ENCODE measurements at regions not wholly inside any gene's neighbourhood (a gene's known extent, or its start where the extent isn't known, plus 50 kb on each side); places are given as distances from the start of the nearest gene placed in this dataset.

DNA sequence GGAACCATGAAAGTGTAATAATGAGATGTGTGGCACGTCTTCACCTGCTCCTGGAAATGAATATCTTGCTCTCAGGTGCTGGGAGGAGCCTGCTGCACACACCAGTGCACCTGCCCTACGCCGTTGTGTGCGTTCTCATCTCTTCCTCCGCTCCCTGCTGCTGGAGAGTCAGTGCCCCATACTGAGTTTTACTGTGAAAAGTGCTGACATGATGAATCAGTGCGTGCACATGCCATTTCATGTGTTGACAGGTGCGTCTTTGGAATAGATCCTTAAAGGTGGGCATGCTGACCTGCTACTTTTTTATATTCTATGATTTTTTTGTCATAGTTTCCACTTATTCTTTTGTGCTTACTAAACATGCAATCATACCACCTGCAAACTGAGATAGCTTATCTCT is 1015.8 kb downstream of the BRD1 start:
- ATAC-seq (no peak), DNase-seq (ENCODE audit: missing footprints) (no peak)
- intact Hi-C loops (cut with DNase I): no loop called here

DNA sequence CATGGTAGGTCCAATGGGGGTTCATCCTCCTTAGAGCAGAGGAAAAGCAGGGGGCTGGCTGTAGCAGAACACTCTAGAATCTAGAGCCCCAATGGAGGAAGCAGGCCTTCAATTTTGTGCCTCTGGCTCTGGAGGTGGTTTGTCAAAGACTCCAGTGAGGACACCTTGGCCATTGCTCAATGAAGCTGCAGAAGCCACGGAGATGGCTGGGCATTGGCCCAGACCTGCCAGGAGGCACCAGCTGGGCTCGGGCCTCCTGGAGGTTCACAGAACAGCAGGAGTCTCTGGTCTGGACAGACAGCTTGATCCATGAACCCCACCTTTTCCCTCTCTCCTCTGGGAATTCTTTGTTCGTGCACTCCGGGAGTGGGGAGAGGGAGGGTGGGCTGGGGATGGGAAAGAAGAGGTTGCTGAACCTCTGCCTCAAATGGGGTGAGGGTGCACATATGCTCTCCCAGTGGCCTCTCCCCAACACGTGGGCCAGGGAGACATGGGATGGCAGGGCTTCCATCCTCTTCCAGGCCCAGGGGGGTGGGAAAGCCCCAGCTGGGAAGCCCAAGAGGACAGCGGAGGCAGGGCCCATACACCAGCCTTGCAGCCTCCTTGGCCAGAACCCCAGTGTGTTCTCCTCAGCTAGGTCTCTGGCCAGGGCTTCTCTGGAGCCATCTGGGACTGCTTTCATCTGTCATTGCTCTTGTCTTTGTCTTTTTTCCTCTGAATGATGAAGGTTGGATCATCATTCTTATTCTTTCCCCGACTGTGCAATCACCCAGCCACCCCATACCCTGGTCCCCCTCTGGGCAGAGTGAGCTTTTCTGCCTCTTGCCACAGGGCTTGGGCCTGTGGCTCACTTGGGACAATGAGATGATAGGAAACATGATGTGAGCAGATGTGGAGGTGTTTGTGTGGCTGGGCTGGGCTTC is 1019.4 kb downstream of the BRD1 start:
- DNase-seq (ENCODE audit: missing footprints): no peak
- intact Hi-C loops (cut with DNase I): no loop called here
- no peak for ATAC-seq

DNA sequence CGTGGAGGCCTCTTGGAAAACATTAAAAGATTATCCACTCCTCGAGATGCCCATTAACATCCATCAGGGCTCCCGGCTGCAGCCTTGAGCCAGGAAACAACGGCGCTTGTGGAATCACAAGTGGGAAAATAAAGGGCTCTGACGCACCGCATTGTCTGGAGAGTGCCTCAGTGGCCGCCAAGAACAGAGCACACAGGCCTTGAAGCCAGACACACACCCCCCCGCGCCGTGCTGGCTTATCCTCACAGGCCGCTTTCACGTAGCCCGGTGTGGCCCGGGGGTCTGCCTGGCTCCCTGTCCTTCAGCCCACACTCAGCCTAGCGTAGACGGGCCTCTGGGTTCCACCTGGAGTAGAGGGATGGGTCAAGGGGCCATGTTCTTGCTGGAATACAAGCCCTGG is 1020.5 kb downstream of the BRD1 start:
- DNase-seq (ENCODE audit: missing footprints) (no peak), ATAC-seq (no peak)
- intact Hi-C loops (cut with DNase I): no loop called here

DNA sequence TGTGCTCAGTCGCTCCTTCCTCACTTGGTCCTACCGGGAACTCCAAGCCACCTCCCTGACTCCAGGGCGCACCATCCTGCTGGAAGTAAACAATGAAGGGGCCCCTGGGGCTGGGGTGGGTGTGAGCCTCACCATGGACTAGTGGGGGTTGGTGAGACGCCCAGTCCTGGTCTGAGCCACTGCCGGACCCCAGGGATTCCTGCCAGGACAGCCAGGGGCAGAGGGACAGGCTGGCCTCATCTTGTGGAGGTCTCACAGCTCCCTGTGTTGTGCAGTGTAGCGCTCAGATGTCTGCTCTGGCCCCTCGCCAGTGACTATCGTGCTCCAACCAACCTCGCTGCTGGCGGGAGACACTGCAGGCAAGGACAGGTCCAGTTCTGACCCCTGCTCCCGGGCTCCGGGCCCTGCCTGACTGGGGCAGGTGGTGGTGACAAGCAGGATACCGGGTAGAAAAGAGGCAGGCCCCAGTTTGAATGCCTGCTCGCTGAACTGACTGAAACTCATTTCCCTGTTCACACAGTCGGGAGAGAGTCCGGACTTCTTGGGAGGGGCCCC is 1021.4 kb downstream of the BRD1 start:
- ATAC-seq (no peak), DNase-seq (ENCODE audit: missing footprints) (no peak)
- intact Hi-C loops (cut with DNase I): no loop called here

DNA sequence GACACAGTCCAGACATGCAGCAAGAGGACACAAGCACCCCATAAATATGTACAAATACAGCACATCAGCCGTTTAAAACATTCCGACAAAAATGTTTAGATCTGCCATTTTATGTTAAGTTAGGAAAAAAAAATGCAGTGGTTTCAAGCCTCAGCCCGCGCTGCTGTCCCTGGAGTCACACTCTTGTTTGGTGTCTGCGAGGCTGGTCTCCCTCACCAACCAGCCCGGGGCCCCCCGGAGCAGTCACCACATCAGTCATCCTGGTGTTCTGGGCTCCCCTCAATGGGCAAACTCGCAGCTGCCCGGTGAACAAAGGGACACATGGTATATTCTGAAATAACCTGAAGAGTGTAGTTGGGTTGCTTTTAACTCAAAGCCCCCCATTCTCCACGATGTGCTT is 1022.2 kb downstream of the BRD1 start:
- no peak for ATAC-seq
- DNase-seq (ENCODE audit: missing footprints): no peak
- intact Hi-C loops (cut with DNase I): no loop called here

DNA sequence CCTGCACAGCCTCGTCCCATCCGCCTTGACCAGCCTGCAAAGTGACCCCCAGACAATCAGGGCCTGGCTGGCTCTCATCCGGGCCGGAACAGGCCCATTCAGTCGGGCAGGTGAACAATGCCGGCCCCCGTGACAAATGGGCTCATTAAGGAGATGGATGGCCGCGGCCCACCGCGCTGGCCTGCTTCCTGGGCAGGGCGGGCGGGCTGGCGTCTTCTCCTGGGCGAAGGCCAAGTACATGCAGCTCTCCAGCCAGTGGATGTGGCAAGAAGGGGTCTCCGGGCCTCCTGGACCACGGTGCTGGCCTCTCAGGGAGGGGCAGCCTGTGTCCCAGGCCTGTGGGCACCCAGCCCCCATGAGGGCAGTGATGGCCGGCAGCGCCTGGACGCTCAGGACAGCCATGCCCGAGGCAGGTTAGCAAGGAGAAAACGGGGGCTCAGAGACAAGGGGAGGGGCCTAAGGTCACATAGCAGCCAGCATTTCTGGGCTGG is 1022.8 kb downstream of the BRD1 start:
- intact Hi-C loops (cut with DNase I): no loop called here
- DNase-seq (ENCODE audit: missing footprints) (no peak), ATAC-seq (no peak)

DNA sequence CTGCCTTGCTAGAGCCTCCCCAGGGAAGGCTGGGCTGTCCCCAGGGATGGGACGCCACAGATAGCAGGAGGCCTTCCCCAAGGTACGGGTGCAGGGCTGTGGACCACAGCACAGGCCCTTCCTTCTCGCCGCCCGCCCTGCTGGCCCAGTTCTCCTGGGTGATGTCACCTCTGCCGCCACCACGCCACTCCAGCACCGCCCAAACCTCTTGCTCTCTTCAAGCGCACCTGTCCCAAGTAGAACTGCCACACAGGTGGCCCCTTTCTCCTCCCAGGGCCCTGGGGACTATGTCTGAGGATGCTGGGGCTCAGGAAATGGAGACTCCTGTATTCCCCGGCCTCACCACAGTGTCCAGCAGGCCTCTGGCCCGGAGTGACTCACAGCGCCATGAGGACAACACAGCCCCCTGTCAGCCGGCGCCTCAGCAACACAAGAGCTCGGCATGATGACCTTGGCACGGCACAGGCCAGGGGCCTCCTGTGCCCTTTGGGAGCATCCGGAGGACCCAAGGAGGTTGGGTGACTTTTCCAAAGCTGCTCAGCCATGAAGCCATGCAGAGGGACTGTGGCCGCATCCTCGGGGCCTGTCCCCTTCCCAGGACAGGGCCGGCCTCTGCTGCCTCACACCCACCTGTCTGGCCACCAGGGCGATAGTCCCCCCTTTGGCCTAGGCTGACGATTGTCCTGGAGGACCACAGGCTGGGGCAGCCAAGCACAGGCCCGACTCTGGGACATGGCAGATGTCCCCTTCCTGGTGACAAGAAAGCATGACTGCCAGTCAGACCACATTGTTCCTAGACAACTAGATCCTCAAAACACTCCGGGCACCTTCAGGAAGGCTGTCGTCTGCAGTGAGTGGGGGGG is 1023.5 kb downstream of the BRD1 start:
- intact Hi-C loops (cut with DNase I): no loop called here
- DNase-seq (ENCODE audit: missing footprints) (no peak), ATAC-seq (no peak)

DNA sequence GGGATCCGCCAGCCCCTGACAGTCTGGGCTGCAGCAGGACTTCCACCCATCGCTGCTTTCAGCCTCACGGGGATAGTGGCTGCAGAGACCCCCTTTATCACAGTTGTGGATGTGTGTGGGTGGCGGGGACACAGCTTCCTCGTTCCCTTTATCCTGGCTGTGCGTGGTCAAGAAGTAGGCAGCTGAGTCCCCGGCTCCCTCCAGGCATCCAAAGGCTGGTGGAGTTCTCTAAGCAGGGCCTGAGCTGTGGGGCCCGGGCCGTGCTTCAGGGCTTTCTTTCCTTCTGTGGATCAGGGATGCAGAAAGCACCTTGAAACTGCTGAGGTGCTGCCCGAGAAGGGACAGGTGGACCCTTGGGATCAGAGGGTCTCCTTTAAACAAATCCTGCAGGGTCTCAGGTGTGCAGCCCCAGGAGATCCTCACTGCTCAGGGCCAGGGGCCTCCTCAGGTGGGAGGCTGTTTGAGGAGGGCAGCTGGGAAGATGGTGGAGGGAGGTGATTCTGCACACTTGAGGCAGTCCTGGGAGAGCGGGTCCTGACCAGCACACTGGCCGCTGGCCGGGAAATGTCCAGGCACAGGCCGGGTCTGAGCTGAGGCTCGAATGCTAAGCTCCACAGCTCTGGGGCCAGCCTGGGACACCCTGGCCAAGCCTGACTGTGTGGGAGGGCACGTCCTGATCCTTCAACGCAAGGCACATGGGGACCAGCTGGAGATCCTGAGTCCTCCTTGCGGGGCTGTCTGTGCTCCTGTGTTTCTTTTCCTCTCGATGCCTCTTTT is 1024.3 kb downstream of the BRD1 start:
- DNase-seq (ENCODE audit: missing footprints) (peak; percentile 54), ATAC-seq (no peak)
- intact Hi-C loops (cut with DNase I): no loop called here

DNA sequence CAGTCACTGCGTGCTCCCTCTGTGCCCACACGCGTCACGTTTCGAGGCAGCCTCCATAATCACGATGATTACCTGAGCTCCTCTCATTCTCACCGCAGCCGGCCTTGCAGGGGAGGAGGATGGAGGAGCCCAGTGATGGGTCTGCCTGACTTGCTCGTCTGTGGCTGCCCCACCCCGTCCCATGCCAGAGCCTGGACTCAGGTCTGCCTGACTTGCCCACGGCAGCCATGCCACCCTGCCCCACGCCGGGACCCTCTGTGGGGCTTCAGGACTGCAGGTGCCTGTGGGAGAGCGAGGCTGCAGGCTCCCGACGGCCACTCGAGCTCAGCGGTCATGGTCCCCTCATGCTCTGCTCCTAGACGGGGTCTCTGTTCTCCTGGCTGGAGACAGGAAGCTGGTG is 1025.1 kb downstream of the BRD1 start:
- ATAC-seq: no peak
- DNase-seq (ENCODE audit: missing footprints): peak; percentile 32
- intact Hi-C loops (cut with DNase I): no loop called here

DNA sequence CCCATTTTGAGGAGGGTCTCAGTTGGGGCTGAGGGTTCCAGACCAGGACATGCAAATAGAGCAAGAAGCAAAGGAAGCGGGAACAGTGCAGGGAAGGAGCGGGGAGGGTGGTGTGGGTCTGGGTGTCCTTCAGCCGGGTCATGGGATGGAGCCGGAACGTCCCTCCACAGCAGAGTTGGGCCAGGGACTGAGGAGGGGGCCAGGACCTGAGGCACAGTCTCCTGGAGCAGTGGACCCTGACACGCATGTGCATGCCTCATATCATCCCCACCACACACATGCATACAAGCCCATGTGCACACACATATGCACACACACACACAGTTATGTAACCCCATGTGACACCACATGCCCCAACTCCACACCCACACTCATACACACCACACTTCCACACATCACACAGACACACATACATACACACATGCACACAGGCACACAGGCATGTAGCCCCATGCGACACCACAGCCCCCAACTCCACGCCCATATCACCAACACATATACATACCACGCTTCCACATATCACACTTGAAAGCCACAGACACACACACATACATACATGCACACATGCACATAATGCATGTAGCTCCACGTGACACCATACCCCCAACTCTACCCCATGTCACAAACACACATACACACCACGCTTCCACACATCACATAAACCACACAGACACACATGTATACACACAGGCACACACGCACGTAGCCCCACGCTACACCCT is 1026.6 kb downstream of the BRD1 start:
- DNase-seq (ENCODE audit: missing footprints): peak; percentile 33
- no peak for ATAC-seq
- intact Hi-C loops (cut with DNase I): no loop called here

DNA sequence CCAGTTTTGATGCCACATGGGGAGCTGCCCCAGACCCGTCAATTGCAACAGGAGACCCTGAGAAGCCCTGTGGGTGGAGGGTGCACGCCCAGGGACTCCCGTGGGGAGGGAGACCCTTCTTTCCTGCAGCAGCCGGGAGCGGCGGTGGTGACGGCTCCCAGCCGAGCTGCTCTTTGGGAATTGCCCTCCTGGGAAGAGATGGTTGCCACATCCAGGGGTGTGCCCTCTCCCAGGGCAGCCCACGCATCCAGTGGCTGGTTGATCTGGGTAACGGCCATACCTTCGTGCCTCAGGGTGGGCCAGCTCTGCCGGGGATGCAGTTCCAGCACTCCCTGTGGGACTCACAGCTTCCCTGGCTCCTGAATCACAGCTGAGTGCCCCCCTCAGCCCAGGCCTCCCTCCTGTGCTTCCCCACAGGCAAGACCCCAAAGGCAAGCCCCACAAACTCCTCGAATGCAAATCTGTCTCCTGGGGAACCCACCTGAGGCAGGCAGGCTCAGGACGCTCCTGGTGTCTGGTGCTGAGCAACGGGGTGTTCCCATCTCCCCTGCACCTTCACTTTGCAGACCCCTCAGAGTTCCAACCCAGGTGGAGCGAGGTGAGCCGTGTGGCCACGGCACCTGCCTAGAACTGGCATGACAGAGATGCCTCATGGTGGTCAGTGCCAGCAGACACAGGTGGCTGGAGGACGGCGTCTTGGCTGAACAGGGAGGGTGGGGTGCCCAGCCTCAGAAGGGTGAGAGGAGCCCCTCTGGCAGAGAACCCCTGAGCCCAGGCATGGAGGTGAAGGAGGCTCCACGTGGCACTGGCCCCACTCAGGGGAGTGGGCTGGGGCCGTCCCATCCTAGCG is 1027.4 kb downstream of the BRD1 start:
- no peak for ATAC-seq
- peak; percentile 30 for DNase-seq (ENCODE audit: missing footprints)
- intact Hi-C loops (cut with DNase I): no loop called here

DNA sequence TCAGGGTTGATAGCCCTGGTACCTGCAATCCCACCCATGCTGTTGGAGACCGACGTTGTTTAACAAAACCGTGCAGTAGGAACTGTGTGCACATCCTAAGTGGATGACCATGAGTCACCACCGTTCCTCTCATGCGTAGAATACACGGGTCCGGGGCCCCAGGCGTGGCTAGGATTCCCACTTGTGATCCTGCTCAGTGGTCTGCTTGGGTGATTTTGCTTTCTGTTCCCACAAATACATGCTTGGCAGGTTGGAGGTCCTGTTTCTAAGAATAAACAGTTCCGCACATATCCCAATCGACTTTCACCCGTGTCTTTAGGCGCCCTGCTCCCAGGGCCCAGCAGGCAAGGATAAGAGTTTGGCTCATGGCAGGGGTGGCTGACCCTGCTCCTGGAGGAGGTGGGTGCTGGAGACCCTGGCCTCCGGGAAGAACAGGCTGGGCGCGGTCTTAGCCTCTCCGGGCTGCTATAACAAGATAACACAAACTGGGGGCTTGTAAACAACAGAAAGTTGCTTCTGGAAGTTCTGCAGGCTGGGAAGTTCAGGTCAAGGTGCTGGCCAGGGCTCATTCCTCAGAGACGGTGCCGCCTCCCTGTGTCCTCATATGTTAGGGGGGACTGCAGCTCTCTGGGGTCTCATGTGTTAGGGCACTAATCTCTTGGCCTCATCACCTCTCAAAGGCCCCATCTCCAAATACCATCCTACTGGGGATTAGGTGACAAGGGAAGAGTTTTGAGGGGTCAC is 1028.3 kb downstream of the BRD1 start:
- ATAC-seq (no peak), DNase-seq (ENCODE audit: missing footprints) (peak; percentile 26)
- intact Hi-C loops (cut with DNase I): no loop called here

DNA sequence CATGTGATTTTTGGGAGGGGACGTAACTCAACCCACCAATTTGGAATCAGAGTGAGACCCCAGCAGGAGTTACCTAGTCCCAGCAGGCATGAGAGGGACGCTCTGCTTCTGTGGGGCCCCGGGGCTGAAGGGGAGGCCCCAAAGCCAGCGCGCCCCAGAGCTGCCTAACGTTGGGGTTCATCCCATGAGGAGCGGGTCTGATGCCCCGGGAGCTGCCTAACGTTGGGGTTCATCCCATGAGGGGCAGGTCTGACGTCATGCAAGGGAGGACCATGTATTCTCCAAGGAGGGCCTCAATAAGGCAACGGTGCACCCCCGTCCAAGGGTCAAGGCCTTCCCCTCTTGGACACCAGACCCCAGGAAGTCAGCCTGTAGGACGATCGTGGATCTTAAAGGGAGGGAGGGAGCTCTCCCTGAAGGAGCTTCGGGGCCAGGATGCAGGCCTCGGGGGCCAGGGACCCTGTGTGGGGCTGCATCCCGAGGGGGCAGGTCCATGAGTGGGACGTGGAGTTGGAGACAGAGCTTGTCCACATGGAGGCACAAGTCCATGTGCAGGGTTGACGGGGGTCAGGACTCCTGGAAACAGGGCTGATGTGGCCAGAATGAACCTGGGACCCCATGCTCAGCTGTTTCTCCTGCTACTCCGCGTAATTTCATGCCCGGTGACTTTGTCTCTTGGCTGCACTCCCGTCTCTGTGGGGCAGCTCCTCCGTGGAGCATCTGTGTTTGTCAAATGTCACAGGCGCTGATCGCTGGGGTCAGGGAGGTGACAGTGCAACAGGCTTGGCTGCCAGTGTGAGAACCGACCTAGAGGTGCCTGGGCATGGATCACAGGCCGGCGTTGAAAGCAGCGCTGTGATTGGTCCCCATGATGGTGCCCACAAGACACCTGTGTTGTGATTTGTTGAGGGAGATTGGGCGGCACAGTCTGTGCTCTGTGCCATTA is 1029.1 kb downstream of the BRD1 start:
- DNase-seq (ENCODE audit: missing footprints) (peak; percentile 31), ATAC-seq (no peak)
- intact Hi-C loops (cut with DNase I): no loop called here

DNA sequence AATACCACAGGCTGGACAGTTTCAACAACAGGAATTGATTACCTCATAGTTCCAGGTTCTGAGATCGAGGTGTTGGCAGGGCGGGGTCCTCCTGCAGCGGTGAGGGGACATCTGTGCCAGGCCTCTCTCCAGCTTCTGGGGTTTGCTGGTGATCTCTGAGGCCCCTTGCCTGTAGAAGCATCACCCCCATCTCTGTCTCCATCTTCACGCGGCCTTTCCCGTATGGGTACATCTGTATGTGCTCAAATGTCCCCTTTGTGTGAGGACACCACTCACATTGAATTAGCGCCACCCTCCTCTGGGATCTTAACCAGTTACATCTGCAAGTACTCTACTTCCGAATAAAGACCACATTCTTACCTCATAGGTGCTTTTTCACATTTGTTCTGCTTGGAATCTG is 1029.9 kb downstream of the BRD1 start:
- DNase-seq (ENCODE audit: missing footprints): no peak
- intact Hi-C loops (cut with DNase I): no loop called here
- no peak for ATAC-seq

DNA sequence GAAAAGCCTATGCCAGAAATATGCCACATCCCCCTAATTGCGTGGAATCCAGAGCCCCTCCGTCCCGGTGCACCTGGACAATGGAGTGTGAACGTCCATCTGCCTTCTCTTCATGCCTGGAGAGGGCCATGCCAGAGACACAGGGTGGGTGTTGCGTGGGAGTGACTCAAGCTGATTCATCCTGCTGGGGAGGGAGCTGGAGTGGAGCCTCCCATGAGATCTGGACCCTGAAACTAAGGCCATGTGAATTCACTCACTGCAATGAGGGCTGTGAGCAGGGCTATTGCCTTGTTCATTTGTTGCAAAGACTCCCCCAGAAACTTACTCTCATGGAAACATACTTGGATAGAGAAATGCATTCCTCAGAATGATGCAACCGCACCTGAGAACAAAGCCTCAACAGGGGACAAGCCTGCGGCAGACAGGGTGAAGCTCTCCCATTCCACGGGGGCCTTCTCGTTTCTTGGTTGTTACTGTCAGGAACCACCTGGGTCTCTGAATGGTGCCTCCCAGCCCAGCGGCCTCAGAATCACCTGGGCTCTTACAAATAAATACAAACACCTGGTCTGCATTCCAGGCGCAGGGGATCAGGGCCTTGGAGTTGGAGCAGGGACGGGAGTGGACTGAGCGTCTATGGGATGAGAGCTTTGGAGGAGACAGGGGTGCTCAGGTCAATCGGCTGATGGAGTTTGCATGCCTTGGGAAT is 1031.2 kb downstream of the BRD1 start:
- ATAC-seq (no peak), DNase-seq (ENCODE audit: missing footprints) (no peak)
- intact Hi-C loops (cut with DNase I): no loop called here

All from Right ventricle myocardium inferior (tissue), 1 donor.